HCT116 (cell line): ENCODE measurements at regions not wholly inside any gene's neighbourhood (a gene's known extent, or its start where the extent isn't known, plus 50 kb on each side); places are given as distances from the start of the nearest gene placed in this dataset.

Experiments
- ATAC-seq: fragments of 200-7000 bp; cut with Tn5 transposase; 2 replicates; pipeline ENCODE4 v1.9.1; 2020; ENCODE audit warnings: mild to moderate bottlenecking, moderate library complexity
- BruUV-seq: library from RNA; stranded (reverse); fragments of 400-500 nt; replicated peaks from 2 replicates; lab custom pipeline; 2021; lab: Mats Ljungman, UMichigan
- CTCF ChIA-PET: fragments of 300-600 bp; sonication (Branson Sonifier 250); formaldehyde crosslinking; loops from one replicate; lab custom pipeline; 2021; ENCODE audit warnings: antibody characterized with exemption; lab: Charles Lee
- POLR2A ChIA-PET: fragments of 300-600, 350-600 bp; sonication (Branson Sonifier 250); formaldehyde crosslinking; loops from one replicate; lab custom pipeline; 2021; ENCODE audit warnings: antibody characterized with exemption; lab: Charles Lee
- RAD21 ChIA-PET, 2 experiments: fragments of 300-600 bp; sonication (Branson Sonifier 250); formaldehyde crosslinking; loops; one replicate each; lab custom pipeline; 2023; ENCODE audit warnings: low total read pairs in 2 of 2; ENCODE audit not compliant: uncharacterized antibody in 2 of 2, unreplicated experiment in 2 of 2, low non-redundant PET in 1 of 2; lab: Charles Lee
- DNase-seq: peaks from one replicate; pipeline ENCODE4 v3.0.0-alpha.2; 2010; ENCODE audit warnings: low read depth, low spot score
- H2AFZ ChIP-seq: fragments of 200-600 bp; shearing (Covaris generic), sonication (generic); 2 replicates; pipeline ENCODE4 v1.6.1; 2017; ENCODE audit warnings: low read depth, mixed run types, mixed read lengths, antibody characterized with exemption, low read length; ENCODE audit not compliant: poor library complexity, severe bottlenecking
- H3K27ac ChIP-seq: 2 replicates; pipeline ENCODE4 v1.5.1; 2012; ENCODE audit warnings: low read depth, low read length
- H3K27me3 ChIP-seq: fragments of 200-600 bp; sonication (generic); 2 replicates; pipeline ENCODE4 v1.6.1; 2016; ENCODE audit warnings: mixed run types, low read length, mixed read lengths; ENCODE audit not compliant: insufficient read depth
- H3K36me3 ChIP-seq, 2 experiments: fragments of 200-500 bp in 1 of 2; fragments of 200-600 bp in 1 of 2; sonication (Bioruptor generic) in 1 of 2; sonication (generic) in 1 of 2; 2 replicates each; pipeline versions ENCODE4 v1.5.1 to v1.6.1; 2014 to 2016; ENCODE audit warnings: low read length in 2 of 2, inconsistent platforms in 1 of 2, mixed read lengths in 1 of 2, mixed run types in 1 of 2; ENCODE audit not compliant: insufficient read depth in 2 of 2, control insufficient read depth in 1 of 2
- H3K4me1 ChIP-seq, 2 experiments: fragments of 200-600 bp in 1 of 2; sonication (generic) in 1 of 2; 2 replicates each; pipeline versions ENCODE4 v1.5.1 to v1.6.1; 2012 to 2017; ENCODE audit warnings: low read length in 2 of 2, inconsistent platforms in 1 of 2, mild to moderate bottlenecking in 1 of 2, mixed read lengths in 1 of 2, mixed run types in 1 of 2, moderate library complexity in 1 of 2; ENCODE audit not compliant: insufficient read depth in 2 of 2, control insufficient read depth in 1 of 2
- H3K4me2 ChIP-seq: fragments of 200-600 bp; sonication (generic); 2 replicates; pipeline ENCODE4 v1.6.1; 2017; ENCODE audit warnings: mixed run types, low read length, mixed read lengths
- H3K4me3 ChIP-seq, 2 experiments: fragments of 200-600 bp in 1 of 2; sonication (generic) in 1 of 2; replicated peaks in 1 of 2; 2 replicates each; pipeline ENCODE4 v1.5.1; 2011 to 2016; ENCODE audit warnings: low read length in 2 of 2, control low read depth in 1 of 2, low read depth in 1 of 2, mild to moderate bottlenecking in 1 of 2, mixed read lengths in 1 of 2, mixed run types in 1 of 2
- H3K79me2 ChIP-seq: fragments of 200-600 bp; sonication (generic); 2 replicates; pipeline ENCODE4 v1.6.1; 2017; ENCODE audit warnings: mild to moderate bottlenecking, mixed run types, low read length, moderate library complexity, mixed read lengths; ENCODE audit not compliant: insufficient read depth
- H3K9ac ChIP-seq: fragments of 200-600 bp; sonication (generic); 2 replicates; pipeline ENCODE4 v1.6.1; 2016; ENCODE audit warnings: low read length, mixed read lengths
- H3K9me2 ChIP-seq: fragments of 200-600 bp; sonication (generic), shearing (Covaris generic); 2 replicates; pipeline ENCODE4 v1.6.1; 2017; ENCODE audit warnings: mixed run types, mild to moderate bottlenecking, moderate library complexity; ENCODE audit not compliant: insufficient read depth
- H3K9me3 ChIP-seq, 2 experiments: fragments of 200-500 bp in 1 of 2; fragments of 200-600 bp in 1 of 2; sonication (Bioruptor generic) in 1 of 2; sonication (generic) in 1 of 2; 2 replicates each; pipeline ENCODE4 v1.6.1; 2014 to 2017; ENCODE audit warnings: low read length in 2 of 2, mixed read lengths in 2 of 2, inconsistent platforms in 1 of 2, low read depth in 1 of 2, mild to moderate bottlenecking in 1 of 2, mixed run types in 1 of 2, moderate library complexity in 1 of 2; ENCODE audit not compliant: control insufficient read depth in 1 of 2, insufficient read depth in 1 of 2
- H4K20me1 ChIP-seq: fragments of 200-600 bp; sonication (generic), shearing (Covaris generic); 2 replicates; pipeline ENCODE4 v1.6.1; 2017; ENCODE audit warnings: mixed run types, mild to moderate bottlenecking, moderate library complexity; ENCODE audit not compliant: insufficient read depth
- CBX3 ChIP-seq: IDR thresholded peaks from 2 replicates; pipeline ENCODE4 v1.6.1; 2012; ENCODE audit warnings: low read depth
- CEBPB ChIP-seq: IDR thresholded peaks from 2 replicates; pipeline ENCODE4 v1.6.1; 2012; ENCODE audit warnings: low read depth
- EGR1 ChIP-seq: IDR thresholded peaks from 2 replicates; pipeline ENCODE4 v1.6.1; 2012; ENCODE audit warnings: low read depth
- EZH2 ChIP-seq: fragments of 200-600 bp; sonication (generic); IDR thresholded peaks from 2 replicates; pipeline ENCODE4 v1.6.1; 2017; ENCODE audit warnings: antibody characterized with exemption, mixed run types
- EZH2phosphoT487 ChIP-seq: fragments of 200-600 bp; IDR thresholded peaks from 2 replicates; pipeline ENCODE4 v1.6.1; 2018; ENCODE audit warnings: antibody characterized with exemption, borderline replicate concordance
- JUND ChIP-seq: IDR thresholded peaks from 2 replicates; pipeline ENCODE4 v1.6.1; 2012
- POLR2A ChIP-seq: IDR thresholded peaks from 2 replicates; pipeline ENCODE4 v1.7.0; 2011; ENCODE audit warnings: borderline replicate concordance; ENCODE audit not compliant: insufficient read depth, insufficient read length; ENCODE audit errors: extremely low read depth
- POLR2AphosphoS5 ChIP-seq: IDR thresholded peaks from 2 replicates; pipeline ENCODE4 v1.6.1; 2011; ENCODE audit warnings: mild to moderate bottlenecking, low read depth, low read length, moderate library complexity
- RAD21 ChIP-seq: IDR thresholded peaks from 2 replicates; pipeline ENCODE4 v1.6.1; 2012; ENCODE audit warnings: low read depth, mild to moderate bottlenecking
- SIN3A ChIP-seq: IDR thresholded peaks from 2 replicates; pipeline ENCODE4 v1.6.1; 2012; ENCODE audit warnings: low read depth
- TCF7L2 ChIP-seq: IDR thresholded peaks from 2 replicates; pipeline ENCODE4 v1.7.0; 2011; ENCODE audit warnings: borderline replicate concordance, inconsistent platforms; ENCODE audit not compliant: insufficient read depth, insufficient read length; ENCODE audit errors: extremely low read depth
- ZFX ChIP-seq: fragments of 450-650 bp; IDR thresholded peaks from 2 replicates; pipeline ENCODE4 v1.6.1; 2017
- intact Hi-C: fragments of 100-400 bp; cut with micrococcal nuclease; formaldehyde crosslinking; loops from 2 replicates; pipeline ENCODE4 v1.10.0; 2022
- TF ChIP-seq, protein P1 (sequence below), 3 experiments: fragments of 200-600 bp in 1 of 3; sonication (generic) in 1 of 3; IDR thresholded peaks in 2 of 3; conservative IDR thresholded peaks in 1 of 3; 2 replicates each; pipeline ENCODE4 v1.5.1; 2012 to 2017; ENCODE audit warnings: low read depth in 2 of 3, low read length in 2 of 3, antibody characterized with exemption in 1 of 3, borderline replicate concordance in 1 of 3, control low read depth in 1 of 3, mild to moderate bottlenecking in 1 of 3, mixed read lengths in 1 of 3, mixed run types in 1 of 3, moderate library complexity in 1 of 3; ENCODE audit not compliant: insufficient read depth in 1 of 3
- TF ChIP-seq, protein P2 (sequence below): IDR thresholded peaks from 2 replicates; pipeline ENCODE4 v1.6.1; 2012

GRCh38 chr9:71249729-71250317 lies 128.4 kb upstream of the TRPM3 start:
- peak; percentile 78 for ATAC-seq
- Histone ChIP-seq H3K27me3 (peaks cover 2% of the 10 kb centered on the region; the same call in 1 of the 2 replicates), H3K4me2 (no peak overlapping the region), H4K20me1 (no peaks in the 10 kb centered on the region), H3K9me3 (no peaks in the 10 kb centered on the region), H3K9me2 (no peaks in the 10 kb centered on the region), H3K4me1 (no peaks in the 10 kb centered on the region), H3K79me2 (no peaks in the 10 kb centered on the region), H2AFZ (peak overlapping the region; percentile 4), H3K9ac (no peak overlapping the region), H3K4me3 (no peak overlapping the region), H3K27ac (no peak overlapping the region), H3K36me3 (no peaks in the 10 kb centered on the region)
- intact Hi-C loops: loop anchor here (1.0 kb wide), 2 partner anchors 325 to 610 kb away; no protein-coding TSS in a partner anchor
- peak; percentile 43 for DNase-seq
- TF ChIP-seq SIN3A (no peak), RAD21 (peak; percentile 64)
- TF ChIP-seq, protein P1, sequence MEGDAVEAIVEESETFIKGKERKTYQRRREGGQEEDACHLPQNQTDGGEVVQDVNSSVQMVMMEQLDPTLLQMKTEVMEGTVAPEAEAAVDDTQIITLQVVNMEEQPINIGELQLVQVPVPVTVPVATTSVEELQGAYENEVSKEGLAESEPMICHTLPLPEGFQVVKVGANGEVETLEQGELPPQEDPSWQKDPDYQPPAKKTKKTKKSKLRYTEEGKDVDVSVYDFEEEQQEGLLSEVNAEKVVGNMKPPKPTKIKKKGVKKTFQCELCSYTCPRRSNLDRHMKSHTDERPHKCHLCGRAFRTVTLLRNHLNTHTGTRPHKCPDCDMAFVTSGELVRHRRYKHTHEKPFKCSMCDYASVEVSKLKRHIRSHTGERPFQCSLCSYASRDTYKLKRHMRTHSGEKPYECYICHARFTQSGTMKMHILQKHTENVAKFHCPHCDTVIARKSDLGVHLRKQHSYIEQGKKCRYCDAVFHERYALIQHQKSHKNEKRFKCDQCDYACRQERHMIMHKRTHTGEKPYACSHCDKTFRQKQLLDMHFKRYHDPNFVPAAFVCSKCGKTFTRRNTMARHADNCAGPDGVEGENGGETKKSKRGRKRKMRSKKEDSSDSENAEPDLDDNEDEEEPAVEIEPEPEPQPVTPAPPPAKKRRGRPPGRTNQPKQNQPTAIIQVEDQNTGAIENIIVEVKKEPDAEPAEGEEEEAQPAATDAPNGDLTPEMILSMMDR (IDR thresholded peaks at IDR 0.05 in 2 of 3, conservative IDR thresholded peaks at IDR 0.05 in 1 of 3; ENCODE audit: borderline replicate concordance in 1 of 3, insufficient read depth in 1 of 3, low read depth in 2 of 3, low read length in 2 of 3): peak; percentile 65 to 98 (median 82)
- BruUV-seq: no TSS peak
- ChIA-PET RAD21 (no interaction called here), POLR2A (interaction anchor here (0.7 kb wide), 1 partner anchor 610 kb away, joined by 3 read pairs; no protein-coding TSS in a partner anchor), CTCF (interaction anchor here (0.7 to 4.4 kb wide), 3 partner anchors 325 to 611 kb away, joined by 3 to 75 read pairs (median 6); no protein-coding TSS in a partner anchor)

DNA sequence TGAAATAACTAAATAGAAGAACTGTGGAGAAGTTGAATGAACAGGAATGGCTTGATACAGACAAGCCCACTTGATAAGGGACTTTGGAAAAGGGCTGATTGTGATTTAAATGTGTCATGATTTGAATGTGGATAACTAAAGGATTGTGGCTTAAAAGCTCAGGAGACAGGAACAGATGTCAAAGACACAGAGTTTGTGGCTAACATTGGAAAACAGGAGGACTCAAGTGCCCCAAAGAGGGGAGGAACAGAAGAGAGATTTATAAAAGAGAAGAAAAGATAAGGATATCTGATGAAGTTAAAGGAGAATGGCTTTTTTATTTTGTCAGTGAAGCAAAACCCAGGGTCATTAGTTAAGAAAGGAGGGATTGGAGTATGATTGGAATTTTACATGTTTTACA lies 124.2 kb upstream of the TRPM3 start:
- ATAC-seq (no peak), DNase-seq (no peak)
- no peak overlapping the region for H3K4me3 ChIP-seq
- H3K36me3 ChIP-seq: no peaks in the 10 kb centered on the region
- no peaks in the 10 kb centered on the region for H3K4me1 ChIP-seq
- RAD21 ChIA-PET: no interaction called here
- no peaks in the 10 kb centered on the region for H4K20me1 ChIP-seq
- H3K9me3 ChIP-seq: no peaks in the 10 kb centered on the region
- intact Hi-C loops: no loop called here
- CTCF ChIA-PET: no interaction called here
- no peaks in the 10 kb centered on the region for H3K9me2 ChIP-seq
- POLR2A ChIA-PET: interaction anchor here (0.6 kb wide), 1 partner anchor 289 kb away, joined by 3 read pairs; no protein-coding TSS in a partner anchor
- no peak overlapping the region for H3K9ac ChIP-seq
- no peak overlapping the region for H3K4me2 ChIP-seq
- H3K79me2 ChIP-seq: no peaks in the 10 kb centered on the region
- no peak overlapping the region for H2AFZ ChIP-seq
- H3K27me3 ChIP-seq: peaks cover 17% of the 10 kb centered on the region; the same call in 1 of the 2 replicates
- H3K27ac ChIP-seq: no peak overlapping the region
- BruUV-seq: no TSS peak
- TF ChIP-seq EZH2phosphoT487 (no peak), CEBPB (no peak), SIN3A (no peak), POLR2AphosphoS5 (no peak), TCF7L2 (no peak), ZFX (no peak), POLR2A (no peak), JUND (no peak), CBX3 (no peak), EGR1 (no peak), EZH2 (no peak)
- TF ChIP-seq, protein P1 (IDR thresholded peaks at IDR 0.05 in 2 of 3, conservative IDR thresholded peaks at IDR 0.05 in 1 of 3; ENCODE audit: borderline replicate concordance in 1 of 3, insufficient read depth in 1 of 3, low read depth in 2 of 3, low read length in 2 of 3): no peak
- TF ChIP-seq, protein P2, sequence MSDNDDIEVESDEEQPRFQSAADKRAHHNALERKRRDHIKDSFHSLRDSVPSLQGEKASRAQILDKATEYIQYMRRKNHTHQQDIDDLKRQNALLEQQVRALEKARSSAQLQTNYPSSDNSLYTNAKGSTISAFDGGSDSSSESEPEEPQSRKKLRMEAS: no peak
